GM12892 (cell line): ENCODE measurements at regions not wholly inside any gene's neighbourhood (a gene's known extent, or its start where the extent isn't known, plus 50 kb on each side); places are given as distances from the start of the nearest gene placed in this dataset.

Source experiments
- DNase-seq: peaks from one replicate; pipeline ENCODE4 v3.0.0; 2011; ENCODE audit not compliant: insufficient read length
- FAIRE-seq: peaks from 2 replicates; lab custom pipeline; 2011; peaks lifted over from hg19 to GRCh38; lab: Jason Lieb, UNC
- POLR2A ChIP-seq: IDR thresholded peaks from 2 replicates; pipeline ENCODE4 v1.6.1; 2011; ENCODE audit warnings: low read depth, low read length, control low read depth
- POLR2AphosphoS5 ChIP-seq: IDR thresholded peaks from 2 replicates; pipeline ENCODE4 v1.6.1; 2011; ENCODE audit warnings: low read depth, low read length, control low read depth
- TAF1 ChIP-seq: IDR thresholded peaks from 2 replicates; pipeline ENCODE4 v1.6.1; 2011; ENCODE audit warnings: low read depth, mild to moderate bottlenecking, control low read depth, low read length, borderline replicate concordance

GRCh38 chr6:141321493-141322347 lies 811.0 kb upstream of the GJE1 start:
- FAIRE-seq (no peak), DNase-seq (no peak)
- TF ChIP-seq POLR2A, result no peak
- no peak for TF ChIP-seq TAF1
- TF ChIP-seq POLR2AphosphoS5, result no peak

- no peak for TF ChIP-seq POLR2A
- TF ChIP-seq POLR2AphosphoS5, result no peak
- TF ChIP-seq TAF1, result no peak
- FAIRE-seq, result no peak
- DNase-seq, result no peak
These were observed 816.5 kb upstream of the GJE1 start for GRCh38 chr6:141316236-141316635.

GRCh38 chr6:141313986-141314385 lies 818.7 kb upstream of the GJE1 start:
- TF ChIP-seq TAF1 (no peak), POLR2AphosphoS5 (no peak), POLR2A (no peak)

GRCh38 chr6:141309295-141309694 lies 823.4 kb upstream of the GJE1 start:
- no peak for TF ChIP-seq TAF1
- TF ChIP-seq POLR2A, result no peak
- TF ChIP-seq POLR2AphosphoS5, result no peak
- no peak for DNase-seq
- FAIRE-seq, result no peak

More at GRCh38 chr6:141313986-141314385, 818.7 kb upstream of the GJE1 start:
- FAIRE-seq (no peak), DNase-seq (no peak)

GRCh38 chr6:141307309-141307998 lies 825.3 kb upstream of the GJE1 start:
- TF ChIP-seq POLR2A (no peak), TAF1 (no peak), POLR2AphosphoS5 (no peak)
- no peak for DNase-seq
- FAIRE-seq, result no peak

- TF ChIP-seq POLR2A (no peak), POLR2AphosphoS5 (no peak)
- FAIRE-seq, result no peak
- no peak for DNase-seq
These were observed 828.8 kb upstream of the GJE1 start for GRCh38 chr6:141303907-141304306.

GRCh38 chr6:141301779-141302178 lies 830.9 kb upstream of the GJE1 start:
- DNase-seq (no peak), FAIRE-seq (no peak)
- TF ChIP-seq POLR2A (no peak), POLR2AphosphoS5 (no peak)

GRCh38 chr6:141290941-141291721 lies 841.6 kb upstream of the GJE1 start:
- no peak for FAIRE-seq
- no peak for DNase-seq
- TF ChIP-seq POLR2AphosphoS5 (no peak), POLR2A (no peak), TAF1 (no peak)

- TF ChIP-seq POLR2AphosphoS5 (no peak), POLR2A (no peak), TAF1 (no peak)
- DNase-seq (no peak), FAIRE-seq (no peak)
These were observed 843.8 kb upstream of the GJE1 start for GRCh38 chr6:141288947-141289346.

- no peak for FAIRE-seq
- TF ChIP-seq POLR2A, result no peak
- no peak for TF ChIP-seq TAF1
- TF ChIP-seq POLR2AphosphoS5, result no peak
- DNase-seq, result no peak
These were observed 850.5 kb upstream of the GJE1 start for GRCh38 chr6:141282263-141282662.

GRCh38 chr6:141269684-141270083 lies 863.0 kb upstream of the GJE1 start:
- no peak for FAIRE-seq
- DNase-seq, result no peak
- TF ChIP-seq POLR2AphosphoS5 (no peak), POLR2A (no peak), TAF1 (no peak)

GRCh38 chr6:141267420-141267819 lies 865.3 kb upstream of the GJE1 start:
- TF ChIP-seq TAF1 (no peak), POLR2AphosphoS5 (no peak), POLR2A (no peak)
- DNase-seq, result no peak
- no peak for FAIRE-seq
